ENCODE measurements at regions not wholly inside any gene's neighbourhood (a gene's known extent, or its start where the extent isn't known, plus 50 kb on each side); places are given as distances from the start of the nearest gene placed in this dataset.

GRCh38 chr5:20215257-20215656 lies 227.3 kb upstream of the CDH18 start:
- no peak for ATAC-seq
- DNase-seq (ENCODE audit: low read depth, low spot score): no peak
- Histone ChIP-seq H3K36me3 (ENCODE audit: control insufficient read depth, insufficient read depth, low read length) (no peaks in the 10 kb centered on the region), H3K27ac (ENCODE audit: low read length) (no peak overlapping the region), H3K27me3 (ENCODE audit: control insufficient read depth, insufficient read depth, low read length) (no peaks in the 10 kb centered on the region), H3K4me1 (ENCODE audit: control insufficient read depth, insufficient read depth, low read length) (no peaks in the 10 kb centered on the region), H3K4me3 (ENCODE audit: low read depth in 2 of 2, low read length in 2 of 2) (no peak overlapping the region), H3K9me3 (ENCODE audit: control insufficient read depth, insufficient read depth, low read depth, low read length) (no peaks in the 10 kb centered on the region)
- BruUV-seq (replicated peaks): no TSS peak
- intact Hi-C loops (cut with micrococcal nuclease; ENCODE audit: unreplicated experiment) (no loop called here), in situ Hi-C loops (cut with HindIII; ENCODE audit: low pct_unique_long_range_greater_than_20kb, low sequenced_read_pairs) (no loop called here)
- ChIA-PET POLR2A (no interaction called here), CTCF (no interaction called here)
- TF ChIP-seq POLR2AphosphoS5 (IDR thresholded peaks at IDR 0.05; ENCODE audit: low read depth, low read length) (no peak), TCF7L2 (IDR thresholded peaks at IDR 0.05; ENCODE audit: low read depth, low read length) (no peak), SIN3A (IDR thresholded peaks at IDR 0.05; ENCODE audit: borderline replicate concordance, insufficient read depth, low read depth, low read length) (no peak), CTCF (IDR thresholded peaks at IDR 0.05) (no peak), REST (IDR thresholded peaks at IDR 0.05; ENCODE audit: insufficient read depth in 1 of 2, low read depth in 2 of 2, low read length in 1 of 2) (no peak)

- intact Hi-C loops (cut with micrococcal nuclease; ENCODE audit: unreplicated experiment) (no loop called here), in situ Hi-C loops (cut with HindIII; ENCODE audit: low pct_unique_long_range_greater_than_20kb, low sequenced_read_pairs) (no loop called here)
- DNase-seq (ENCODE audit: low read depth, low spot score) (no peak), ATAC-seq (no peak)
- ChIA-PET POLR2A (no interaction called here), CTCF (no interaction called here)
- H3K9me3 ChIP-seq (ENCODE audit: control insufficient read depth, insufficient read depth, low read depth, low read length): no peaks in the 10 kb centered on the region
- H3K4me3 ChIP-seq (ENCODE audit: low read depth in 2 of 2, low read length in 2 of 2): no peak overlapping the region
- no peak for TF ChIP-seq REST (IDR thresholded peaks at IDR 0.05; ENCODE audit: insufficient read depth in 1 of 2, low read depth in 2 of 2, low read length in 1 of 2)
- TF ChIP-seq POLR2AphosphoS5 (IDR thresholded peaks at IDR 0.05; ENCODE audit: low read depth, low read length): no peak
- TF ChIP-seq SIN3A (IDR thresholded peaks at IDR 0.05; ENCODE audit: borderline replicate concordance, insufficient read depth, low read depth, low read length): no peak
- TF ChIP-seq CTCF (IDR thresholded peaks at IDR 0.05): no peak
- no TSS peak for BruUV-seq (replicated peaks)
- no peak overlapping the region for H3K27ac ChIP-seq (ENCODE audit: low read length)
- H3K27me3 ChIP-seq (ENCODE audit: control insufficient read depth, insufficient read depth, low read length): no peaks in the 10 kb centered on the region
- no peaks in the 10 kb centered on the region for H3K4me1 ChIP-seq (ENCODE audit: control insufficient read depth, insufficient read depth, low read length)
- H3K36me3 ChIP-seq (ENCODE audit: control insufficient read depth, insufficient read depth, low read length): no peaks in the 10 kb centered on the region
Observed at GRCh38 chr5:20213803-20214202, 225.8 kb upstream of the CDH18 start.
